ENCODE measurements at regions not wholly inside any gene's neighbourhood (a gene's known extent, or its start where the extent isn't known, plus 50 kb on each side); places are given as distances from the start of the nearest gene placed in this dataset.

DNA sequence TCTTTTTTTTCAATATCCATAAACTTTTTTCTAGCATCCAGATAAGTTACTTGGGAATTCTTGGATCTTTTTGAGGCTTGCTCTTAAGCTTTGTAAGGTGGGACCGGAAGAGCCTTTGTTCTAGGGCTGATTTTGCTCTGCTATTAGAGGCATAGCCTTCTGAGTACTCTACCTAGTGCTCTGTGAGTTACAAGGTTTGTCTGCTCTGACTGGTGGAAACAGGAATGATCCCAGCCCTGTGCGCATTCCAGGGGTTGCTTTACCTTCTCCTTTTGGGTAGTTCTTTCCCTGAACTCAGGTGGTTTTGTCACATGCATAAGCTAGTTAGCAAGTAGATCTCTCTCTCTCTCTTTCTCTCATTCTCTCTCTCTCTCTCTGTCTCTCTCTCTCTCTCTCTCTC is 180.8 kb upstream of the PCSK5 start:
- TF ChIP-seq, protein P1, sequence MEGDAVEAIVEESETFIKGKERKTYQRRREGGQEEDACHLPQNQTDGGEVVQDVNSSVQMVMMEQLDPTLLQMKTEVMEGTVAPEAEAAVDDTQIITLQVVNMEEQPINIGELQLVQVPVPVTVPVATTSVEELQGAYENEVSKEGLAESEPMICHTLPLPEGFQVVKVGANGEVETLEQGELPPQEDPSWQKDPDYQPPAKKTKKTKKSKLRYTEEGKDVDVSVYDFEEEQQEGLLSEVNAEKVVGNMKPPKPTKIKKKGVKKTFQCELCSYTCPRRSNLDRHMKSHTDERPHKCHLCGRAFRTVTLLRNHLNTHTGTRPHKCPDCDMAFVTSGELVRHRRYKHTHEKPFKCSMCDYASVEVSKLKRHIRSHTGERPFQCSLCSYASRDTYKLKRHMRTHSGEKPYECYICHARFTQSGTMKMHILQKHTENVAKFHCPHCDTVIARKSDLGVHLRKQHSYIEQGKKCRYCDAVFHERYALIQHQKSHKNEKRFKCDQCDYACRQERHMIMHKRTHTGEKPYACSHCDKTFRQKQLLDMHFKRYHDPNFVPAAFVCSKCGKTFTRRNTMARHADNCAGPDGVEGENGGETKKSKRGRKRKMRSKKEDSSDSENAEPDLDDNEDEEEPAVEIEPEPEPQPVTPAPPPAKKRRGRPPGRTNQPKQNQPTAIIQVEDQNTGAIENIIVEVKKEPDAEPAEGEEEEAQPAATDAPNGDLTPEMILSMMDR (IDR thresholded peaks at IDR 0.05; ENCODE audit: unreplicated experiment) = no peak
- no peak overlapping the region for H3K27ac Mint-ChIP-seq (ENCODE audit: unreplicated experiment)
- peaks cover 10% of the 10 kb centered on the region for H3K4me1 Mint-ChIP-seq (ENCODE audit: unreplicated experiment)
- H3K9me3 Mint-ChIP-seq (ENCODE audit: unreplicated experiment) = no peaks in the 10 kb centered on the region
- no peak for DNase-seq (ENCODE audit: low spot score)
- no peaks in the 10 kb centered on the region for H3K36me3 Mint-ChIP-seq (ENCODE audit: low read depth, unreplicated experiment)
- H3K27me3 Mint-ChIP-seq (ENCODE audit: unreplicated experiment) = no peaks in the 10 kb centered on the region
- H3K4me3 Mint-ChIP-seq (ENCODE audit: unreplicated experiment) = no peak overlapping the region

DNA sequence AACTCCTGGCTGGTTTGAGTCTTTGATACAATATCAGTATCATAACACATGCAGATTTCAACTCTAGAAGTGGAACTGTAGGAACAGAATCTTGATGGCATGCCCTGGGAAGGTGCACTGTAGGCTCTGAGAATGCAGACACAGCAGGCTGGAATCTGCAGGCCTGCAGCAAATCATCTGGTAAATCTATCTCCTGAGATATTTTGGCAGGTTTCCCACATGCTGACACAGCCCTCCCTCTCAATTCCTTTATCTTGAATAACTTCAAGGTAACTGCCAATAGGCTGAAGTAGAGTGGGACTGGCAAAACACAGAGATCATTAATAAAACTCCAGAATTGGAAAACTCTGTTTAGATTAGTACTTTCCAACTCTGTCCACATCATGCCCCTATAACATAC is 177.8 kb upstream of the PCSK5 start:
- H3K4me1 Mint-ChIP-seq (ENCODE audit: unreplicated experiment) = peaks cover 12% of the 10 kb centered on the region
- TF ChIP-seq, protein P1 (IDR thresholded peaks at IDR 0.05; ENCODE audit: unreplicated experiment) = no peak
- H3K9me3 Mint-ChIP-seq (ENCODE audit: unreplicated experiment) = no peaks in the 10 kb centered on the region
- H3K27me3 Mint-ChIP-seq (ENCODE audit: unreplicated experiment) = no peaks in the 10 kb centered on the region
- no peaks in the 10 kb centered on the region for H3K36me3 Mint-ChIP-seq (ENCODE audit: low read depth, unreplicated experiment)
- DNase-seq (ENCODE audit: low spot score) = no peak
- no peak overlapping the region for H3K27ac Mint-ChIP-seq (ENCODE audit: unreplicated experiment)
- H3K4me3 Mint-ChIP-seq (ENCODE audit: unreplicated experiment) = no peak overlapping the region

DNA sequence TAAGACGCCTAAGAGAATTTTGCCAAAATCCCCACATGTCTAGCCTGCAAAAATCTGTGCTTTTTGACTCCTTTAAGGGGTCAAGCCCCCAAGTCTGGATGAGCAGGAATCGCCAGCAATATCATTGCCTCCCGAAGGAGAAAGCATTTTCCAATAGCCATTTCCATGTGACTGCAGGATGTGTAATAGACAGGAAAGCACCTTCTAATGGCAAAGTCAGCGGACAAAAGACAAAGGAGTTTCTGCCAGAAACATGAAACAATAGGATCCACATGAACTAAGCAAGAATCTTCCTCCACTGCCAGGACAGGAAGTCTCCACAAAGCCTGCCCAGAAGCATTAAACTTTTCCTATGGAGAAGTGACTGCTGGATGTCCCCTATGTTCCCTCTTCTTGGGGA is 177.1 kb upstream of the PCSK5 start:
- H3K36me3 Mint-ChIP-seq (ENCODE audit: low read depth, unreplicated experiment) = no peaks in the 10 kb centered on the region
- H3K4me3 Mint-ChIP-seq (ENCODE audit: unreplicated experiment) = no peak overlapping the region
- no peak for DNase-seq (ENCODE audit: low spot score)
- TF ChIP-seq, protein P1 (IDR thresholded peaks at IDR 0.05; ENCODE audit: unreplicated experiment) = no peak
- no peaks in the 10 kb centered on the region for H3K9me3 Mint-ChIP-seq (ENCODE audit: unreplicated experiment)
- no peak overlapping the region for H3K27ac Mint-ChIP-seq (ENCODE audit: unreplicated experiment)
- peaks cover 12% of the 10 kb centered on the region for H3K4me1 Mint-ChIP-seq (ENCODE audit: unreplicated experiment)
- H3K27me3 Mint-ChIP-seq (ENCODE audit: unreplicated experiment) = no peaks in the 10 kb centered on the region

DNA sequence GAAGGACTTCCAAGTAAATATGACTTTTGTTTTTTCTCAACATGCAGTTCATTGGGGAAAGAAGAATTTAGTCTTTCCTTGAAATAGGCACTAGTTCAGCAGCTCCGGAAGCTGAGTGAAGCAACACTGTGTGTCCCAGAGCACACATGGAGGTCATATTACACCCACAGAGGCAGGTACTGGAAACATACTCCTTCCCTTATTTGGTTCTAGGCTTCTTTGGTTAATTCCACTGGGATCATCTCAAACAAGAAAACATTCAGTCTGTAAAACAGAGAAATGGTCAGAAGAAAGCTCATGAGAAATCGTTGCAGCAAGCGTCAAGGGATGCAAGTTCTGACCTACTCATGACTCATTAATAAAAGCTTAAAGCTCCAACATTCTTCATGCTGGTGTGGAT is 175.1 kb upstream of the PCSK5 start:
- H3K9me3 Mint-ChIP-seq (ENCODE audit: unreplicated experiment) = no peaks in the 10 kb centered on the region
- H3K4me3 Mint-ChIP-seq (ENCODE audit: unreplicated experiment) = no peak overlapping the region
- no peak overlapping the region for H3K27ac Mint-ChIP-seq (ENCODE audit: unreplicated experiment)
- no peaks in the 10 kb centered on the region for H3K27me3 Mint-ChIP-seq (ENCODE audit: unreplicated experiment)
- TF ChIP-seq, protein P1 (IDR thresholded peaks at IDR 0.05; ENCODE audit: unreplicated experiment) = no peak
- H3K4me1 Mint-ChIP-seq (ENCODE audit: unreplicated experiment) = peaks cover 12% of the 10 kb centered on the region
- DNase-seq (ENCODE audit: low spot score) = no peak
- no peaks in the 10 kb centered on the region for H3K36me3 Mint-ChIP-seq (ENCODE audit: low read depth, unreplicated experiment)

DNA sequence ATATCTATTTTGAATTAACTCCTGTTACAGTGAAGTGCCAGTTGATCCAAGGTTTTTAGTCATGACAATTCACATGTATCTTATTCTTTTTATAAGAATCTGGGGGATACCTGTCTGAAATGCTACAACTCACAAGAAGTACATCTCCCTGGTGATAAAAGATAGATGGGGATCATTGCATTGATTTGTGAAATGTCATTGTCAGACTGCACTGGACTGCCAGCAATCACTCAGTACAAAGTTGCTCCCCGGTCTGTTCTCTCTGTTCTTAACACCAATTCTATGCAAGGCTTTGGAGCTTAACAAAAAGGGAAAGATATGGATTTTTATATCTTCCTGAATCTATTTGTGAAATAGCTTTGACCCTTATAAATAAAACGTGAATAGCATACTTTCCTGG is 171.8 kb upstream of the PCSK5 start:
- H3K27me3 Mint-ChIP-seq (ENCODE audit: unreplicated experiment) = no peaks in the 10 kb centered on the region
- H3K36me3 Mint-ChIP-seq (ENCODE audit: low read depth, unreplicated experiment) = no peaks in the 10 kb centered on the region
- no peak for DNase-seq (ENCODE audit: low spot score)
- H3K9me3 Mint-ChIP-seq (ENCODE audit: unreplicated experiment) = no peaks in the 10 kb centered on the region
- no peak overlapping the region for H3K4me3 Mint-ChIP-seq (ENCODE audit: unreplicated experiment)
- peaks cover 2% of the 10 kb centered on the region for H3K4me1 Mint-ChIP-seq (ENCODE audit: unreplicated experiment)
- H3K27ac Mint-ChIP-seq (ENCODE audit: unreplicated experiment) = no peak overlapping the region
- TF ChIP-seq, protein P1 (IDR thresholded peaks at IDR 0.05; ENCODE audit: unreplicated experiment) = no peak

Data from endothelial cell (in vitro differentiated cells).